CD4-positive, CD25-positive, alpha-beta regulatory T cell (primary cell): ENCODE measurements at regions not wholly inside any gene's neighbourhood (a gene's known extent, or its start where the extent isn't known, plus 50 kb on each side); places are given as distances from the start of the nearest gene placed in this dataset.

Source experiments
- ATAC-seq, 2 donors: fragments of 150-1000 bp; cut with Tn5 transposase; one replicate each; pipeline ENCODE4 v1.10.0; 2021; ENCODE audit warnings: low read depth in 2 of 2, moderate number of reproducible peaks in 2 of 2, moderate library complexity in 1 of 2
- DNase-seq, 3 donors: peaks; one replicate each; pipeline versions ENCODE4 v3.0.0 to v3.0.0-alpha.2; 2012 to 2022; ENCODE audit warnings: mixed read lengths in 1 of 3
- H3K27ac ChIP-seq: one replicate; pipeline ENCODE4 v1.7.0; 2013; ENCODE audit warnings: mild to moderate bottlenecking, low read length; ENCODE audit not compliant: insufficient read depth, poor library complexity, severe bottlenecking
- H3K27me3 ChIP-seq: one replicate; pipeline ENCODE4 v1.7.0; 2013; ENCODE audit warnings: low read length; ENCODE audit not compliant: control insufficient read depth, insufficient read depth
- H3K36me3 ChIP-seq: one replicate; pipeline ENCODE4 v1.7.0; 2013; ENCODE audit warnings: mild to moderate bottlenecking, low read length, moderate library complexity; ENCODE audit not compliant: control insufficient read depth, insufficient read depth
- H3K4me1 ChIP-seq: 2 replicates; pipeline ENCODE4 v1.7.0; 2013; ENCODE audit warnings: mild to moderate bottlenecking, low read length; ENCODE audit not compliant: insufficient read depth, control insufficient read depth, poor library complexity, severe bottlenecking
- H3K4me3 ChIP-seq: one replicate; pipeline ENCODE4 v1.7.0; 2013; ENCODE audit warnings: low read depth, mild to moderate bottlenecking, low read length, moderate library complexity
- H3K9me3 ChIP-seq, 2 experiments: 1 replicate in 1 of 2; 2 replicates in 1 of 2; pipeline ENCODE4 v1.7.0; 2013; ENCODE audit warnings: low read length in 2 of 2, mild to moderate bottlenecking in 1 of 2, moderate library complexity in 1 of 2; ENCODE audit not compliant: control insufficient read depth in 2 of 2
- H3K27ac Mint-ChIP-seq, 3 donors: one replicate each; pipeline ENCODE4 v1.8.0; 2020 to 2022; ENCODE audit warnings: mild to moderate bottlenecking in 3 of 3, mixed read lengths in 3 of 3, moderate library complexity in 2 of 3
- H3K27me3 Mint-ChIP-seq: one replicate; pipeline ENCODE4 v1.8.0; 2022; ENCODE audit warnings: mild to moderate bottlenecking, mixed read lengths
- H3K36me3 Mint-ChIP-seq: one replicate; pipeline ENCODE4 v1.8.0; 2020; ENCODE audit warnings: mixed read lengths
- H3K4me1 Mint-ChIP-seq, 4 donors: one replicate each; pipeline ENCODE4 v1.8.0; 2020 to 2022; ENCODE audit warnings: mixed read lengths in 4 of 4, mild to moderate bottlenecking in 1 of 4
- H3K4me3 Mint-ChIP-seq, 4 donors: one replicate each; pipeline ENCODE4 v1.8.0; 2020 to 2022; ENCODE audit warnings: mild to moderate bottlenecking in 4 of 4, mixed read lengths in 4 of 4, moderate library complexity in 3 of 4
- H3K9me3 Mint-ChIP-seq, 7 donors: one replicate each; pipeline ENCODE4 v1.8.0; 2020 to 2022; ENCODE audit warnings: mixed read lengths in 7 of 7, mild to moderate bottlenecking in 3 of 7, moderate library complexity in 2 of 7

GRCh38 chr15:47663101-47663500 is 54.2 kb upstream of the SEMA6D start:
- no peaks in the 10 kb centered on the region for H3K4me1 Mint-ChIP-seq
- DNase-seq = no peak
- no peaks in the 10 kb centered on the region for H3K9me3 ChIP-seq
- H3K36me3 Mint-ChIP-seq = no peaks in the 10 kb centered on the region
- ATAC-seq = no peak
- H3K4me3 ChIP-seq = no peak overlapping the region
- H3K4me3 Mint-ChIP-seq = no peak overlapping the region
- H3K27me3 ChIP-seq = no peaks in the 10 kb centered on the region
- no peak overlapping the region for H3K27ac ChIP-seq
- peaks cover 0 to 2% (median 0%) of the 10 kb centered on the region in 7 donors for H3K9me3 Mint-ChIP-seq
- H3K4me1 ChIP-seq = no peaks in the 10 kb centered on the region
- H3K27me3 Mint-ChIP-seq = no peaks in the 10 kb centered on the region
- H3K27ac Mint-ChIP-seq = no peak overlapping the region
- no peaks in the 10 kb centered on the region for H3K36me3 ChIP-seq
